GM12891 (cell line): ENCODE measurements at regions not wholly inside any gene's neighbourhood (a gene's known extent, or its start where the extent isn't known, plus 50 kb on each side); places are given as distances from the start of the nearest gene placed in this dataset.
"Not testable (repeated sequence)": the region's sequence is repeated elsewhere in the genome, so short reads cannot be mapped to it uniquely, and the experiment has no call there.

Experiments
- DNase-seq: peaks from one replicate; pipeline ENCODE4 v3.0.0; 2011; ENCODE audit warnings: low spot score; ENCODE audit not compliant: insufficient read length
- FAIRE-seq: peaks from 2 replicates; lab custom pipeline; 2011; peaks lifted over from hg19 to GRCh38; lab: Jason Lieb, UNC
- PAX5 ChIP-seq: IDR thresholded peaks from 2 replicates; pipeline ENCODE4 v1.6.1; 2011; ENCODE audit warnings: low read length, moderate library complexity, mild to moderate bottlenecking; ENCODE audit not compliant: insufficient read depth, severe bottlenecking
- POLR2A ChIP-seq: IDR thresholded peaks from 2 replicates; pipeline ENCODE4 v1.6.1; 2011; ENCODE audit warnings: low read depth, low read length, control low read depth
- POLR2AphosphoS5 ChIP-seq: IDR thresholded peaks from 2 replicates; pipeline ENCODE4 v1.6.1; 2011; ENCODE audit warnings: low read depth, low read length, control low read depth
- POU2F2 ChIP-seq: IDR thresholded peaks from 2 replicates; pipeline ENCODE4 v1.6.1; 2011; ENCODE audit warnings: low read depth, mild to moderate bottlenecking, control low read depth, low read length, moderate library complexity
- SPI1 ChIP-seq: IDR thresholded peaks from 2 replicates; pipeline ENCODE4 v1.6.1; 2011; ENCODE audit warnings: low read depth, low read length, control low read depth
- TAF1 ChIP-seq: IDR thresholded peaks from 2 replicates; pipeline ENCODE4 v1.6.1; 2011; ENCODE audit warnings: low read depth, low read length, control low read depth

- FAIRE-seq (no peak), DNase-seq (no peak)
- TF ChIP-seq POLR2A, result no peak
- TF ChIP-seq PAX5, result no peak
- no peak for TF ChIP-seq TAF1
Observed at GRCh38 chr18:60067426-60068210, 167.8 kb downstream of the PMAIP1 start.

DNA sequence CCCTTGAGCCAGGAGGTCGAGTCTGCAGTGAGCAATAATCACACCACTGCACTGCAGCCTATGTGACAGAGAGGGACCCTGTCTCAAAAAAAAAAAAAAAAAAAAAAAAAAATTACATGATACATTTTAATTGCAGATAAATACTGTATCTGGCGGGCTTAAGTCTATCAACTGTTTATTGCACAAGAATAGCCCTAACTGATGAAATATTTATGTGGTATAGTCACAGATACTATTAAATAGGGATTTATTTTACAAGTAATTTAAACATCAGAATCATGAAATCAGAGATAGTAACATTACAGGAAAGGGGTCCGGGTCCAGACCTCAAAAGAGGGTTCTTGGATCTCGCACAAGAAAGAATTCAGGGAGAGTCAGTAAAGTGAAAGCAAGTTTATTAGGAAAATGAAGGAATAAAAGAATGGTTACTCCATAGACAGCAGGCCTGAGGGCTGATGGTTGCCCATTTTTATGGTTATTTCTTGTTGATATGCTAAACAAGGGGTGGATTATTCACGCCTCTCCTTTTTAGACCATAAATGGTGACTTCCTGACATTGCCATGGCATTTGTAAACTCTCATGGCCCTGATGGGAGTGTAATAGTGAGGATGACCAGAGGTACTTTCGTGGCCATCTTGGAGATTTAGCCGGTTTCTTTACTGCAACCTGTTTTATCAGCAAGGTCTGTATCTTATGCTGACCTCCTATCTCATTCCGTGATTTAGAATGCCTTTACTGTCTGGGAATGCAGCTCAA, 166.6 kb downstream of the PMAIP1 start:
- DNase-seq (no peak), FAIRE-seq (no peak)
- TF ChIP-seq POU2F2 (no peak), SPI1 (no peak), POLR2A (no peak), PAX5 (no peak), TAF1 (no peak), POLR2AphosphoS5 (no peak)

DNA sequence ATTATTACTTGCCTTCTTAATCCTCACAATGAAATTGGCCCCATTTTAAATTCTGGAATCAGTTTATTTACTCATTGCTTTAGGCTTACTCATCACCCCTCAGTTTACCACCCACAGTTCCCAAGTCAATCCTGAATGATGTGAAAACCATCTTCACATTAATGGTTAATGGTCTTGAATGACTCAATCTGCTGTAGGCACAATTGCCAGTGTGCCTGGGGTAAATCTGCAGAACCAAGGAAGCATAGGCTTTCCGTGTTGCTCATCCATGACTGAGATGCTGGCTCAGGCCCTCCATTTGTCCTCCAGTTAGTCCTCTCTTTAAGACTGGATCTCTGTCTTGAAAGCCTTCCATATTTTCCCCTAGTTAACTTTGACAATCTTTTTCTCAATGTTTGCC, 164.5 kb downstream of the PMAIP1 start:
- DNase-seq, result no peak
- no peak for TF ChIP-seq PAX5
- no peak for TF ChIP-seq TAF1
- no peak for TF ChIP-seq POU2F2
- TF ChIP-seq SPI1, result no peak
- TF ChIP-seq POLR2AphosphoS5, result no peak
- TF ChIP-seq POLR2A, result no peak
- no peak for FAIRE-seq

- not testable (repeated sequence) for FAIRE-seq, DNase-seq
Observed at GRCh38 chr18:60062831-60063230, 163.0 kb downstream of the PMAIP1 start.

DNA sequence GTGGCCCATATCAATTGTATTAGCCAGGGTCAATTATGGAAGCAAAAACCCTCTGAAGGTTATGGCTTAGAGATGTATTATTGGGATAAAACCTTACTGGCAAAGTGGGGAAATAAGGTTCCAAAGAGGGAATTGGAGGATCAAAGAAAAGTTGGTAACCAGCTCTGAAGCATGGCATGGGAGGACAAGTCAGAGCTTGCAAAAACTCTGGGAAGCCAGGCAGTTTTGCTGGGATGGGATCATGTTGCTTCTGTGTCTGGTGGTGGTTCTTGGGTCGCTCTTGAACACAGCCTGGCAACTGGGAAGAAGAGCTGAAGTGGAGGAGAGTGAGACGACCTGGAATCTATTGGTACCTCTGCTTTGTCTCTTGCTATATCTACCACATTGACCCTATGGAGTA, 162.6 kb downstream of the PMAIP1 start:
- FAIRE-seq, result no peak
- TF ChIP-seq TAF1, result no peak
- TF ChIP-seq POLR2A, result no peak
- TF ChIP-seq POLR2AphosphoS5, result no peak
- TF ChIP-seq PAX5, result no peak
- no peak for TF ChIP-seq SPI1
- TF ChIP-seq POU2F2, result no peak
- DNase-seq, result no peak

GRCh38 chr18:60060578-60060977, 160.8 kb downstream of the PMAIP1 start:
- TF ChIP-seq PAX5 (no peak), SPI1 (no peak), POLR2A (no peak), TAF1 (no peak), POLR2AphosphoS5 (no peak), POU2F2 (no peak)
- no peak for DNase-seq
- FAIRE-seq, result no peak

DNA sequence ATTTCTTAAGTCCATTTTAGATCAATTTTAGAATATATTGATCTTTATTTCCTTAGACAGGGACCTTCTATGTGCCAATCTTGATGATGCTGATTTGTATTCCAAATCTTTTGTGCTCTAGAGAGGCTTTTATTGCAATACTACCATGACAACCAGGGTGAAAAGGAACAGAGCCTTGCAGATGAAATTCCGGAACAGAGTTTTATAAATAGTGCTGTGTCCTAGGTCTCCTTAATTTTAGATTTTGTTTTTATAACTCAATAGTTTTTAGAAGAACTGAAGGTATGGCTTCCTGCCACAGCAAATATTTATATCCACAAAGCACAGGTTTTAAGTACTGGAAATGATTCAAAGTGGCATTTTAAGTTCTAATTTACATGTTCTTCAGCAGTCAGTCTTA, 160.2 kb downstream of the PMAIP1 start:
- no peak for FAIRE-seq
- no peak for TF ChIP-seq SPI1
- no peak for DNase-seq

GRCh38 chr18:60059216-60059615, 159.4 kb downstream of the PMAIP1 start:
- DNase-seq, result no peak
- TF ChIP-seq TAF1 (no peak), PAX5 (no peak), POLR2AphosphoS5 (no peak), POLR2A (no peak), POU2F2 (no peak), SPI1 (no peak)
- no peak for FAIRE-seq

GRCh38 chr18:60053747-60054304, 154.0 kb downstream of the PMAIP1 start:
- DNase-seq, result no peak
- FAIRE-seq, result no peak
- no peak for TF ChIP-seq TAF1

DNA sequence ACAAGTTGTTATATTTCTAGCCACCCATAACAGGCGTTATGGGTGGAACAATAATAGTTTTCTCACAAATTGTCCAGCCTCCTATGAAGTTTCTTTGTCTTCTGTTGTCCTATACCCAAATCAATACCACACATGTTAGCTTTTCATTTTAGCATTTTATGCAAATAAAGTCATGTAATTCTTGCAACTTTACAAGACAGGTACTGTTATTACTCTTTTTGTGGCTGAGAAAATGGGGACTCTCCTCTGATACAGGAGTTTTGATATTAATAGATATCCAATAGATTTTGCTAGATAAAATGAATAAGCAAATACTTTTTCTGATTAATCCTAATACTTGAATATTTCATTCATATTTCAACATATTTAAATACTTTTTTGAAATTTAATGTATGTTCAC, 151.0 kb downstream of the PMAIP1 start:
- FAIRE-seq, result no peak
- DNase-seq, result no peak
- no peak for TF ChIP-seq POLR2AphosphoS5
- TF ChIP-seq POLR2A, result no peak
- no peak for TF ChIP-seq SPI1
- no peak for TF ChIP-seq POU2F2
- TF ChIP-seq PAX5, result no peak
- no peak for TF ChIP-seq TAF1
